Ishikawa (cell line): ENCODE measurements at regions not wholly inside any gene's neighbourhood (a gene's known extent, or its start where the extent isn't known, plus 50 kb on each side); places are given as distances from the start of the nearest gene placed in this dataset.

ENCODE experiments used
- CEBPB ChIP-seq: IDR thresholded peaks from 2 replicates; pipeline ENCODE4 v1.6.1; 2012
- CREB1 ChIP-seq: IDR thresholded peaks from 2 replicates; pipeline ENCODE4 v1.6.1; 2012; ENCODE audit warnings: low read depth
- EGR1 ChIP-seq: IDR thresholded peaks from 2 replicates; pipeline ENCODE4 v1.6.1; 2012
- EP300 ChIP-seq: IDR thresholded peaks from 2 replicates; pipeline ENCODE4 v1.6.1; 2012; ENCODE audit warnings: borderline replicate concordance
- FOXM1 ChIP-seq: IDR thresholded peaks from 2 replicates; pipeline ENCODE4 v1.6.1; 2012; ENCODE audit warnings: low read depth, borderline replicate concordance
- NFIC ChIP-seq: IDR thresholded peaks from 2 replicates; pipeline ENCODE4 v1.6.1; 2012
- RAD21 ChIP-seq: IDR thresholded peaks from 2 replicates; pipeline ENCODE4 v1.6.1; 2012; ENCODE audit warnings: low read depth
- TAF1 ChIP-seq: IDR thresholded peaks from 2 replicates; pipeline ENCODE4 v1.6.1; 2012; ENCODE audit warnings: low read depth, mild to moderate bottlenecking
- TCF12 ChIP-seq: IDR thresholded peaks from 2 replicates; pipeline ENCODE4 v1.6.1; 2012; ENCODE audit warnings: low read depth
- TEAD4 ChIP-seq: IDR thresholded peaks from 2 replicates; pipeline ENCODE4 v1.6.1; 2012
- YY1 ChIP-seq: IDR thresholded peaks from 2 replicates; pipeline ENCODE4 v1.6.1; 2012; ENCODE audit warnings: low read depth
- ZBTB7A ChIP-seq: IDR thresholded peaks from 2 replicates; pipeline ENCODE4 v1.6.1; 2012; ENCODE audit warnings: low read depth
- TF ChIP-seq, protein P1 (sequence below): IDR thresholded peaks from 2 replicates; pipeline ENCODE4 v1.6.1; 2012
- TF ChIP-seq, protein P2 (sequence below): IDR thresholded peaks from 2 replicates; pipeline ENCODE4 v1.6.1; 2012
- TF ChIP-seq, protein P3 (sequence below): IDR thresholded peaks from 2 replicates; pipeline ENCODE4 v1.6.1; 2012; ENCODE audit warnings: low read depth, mild to moderate bottlenecking

DNA sequence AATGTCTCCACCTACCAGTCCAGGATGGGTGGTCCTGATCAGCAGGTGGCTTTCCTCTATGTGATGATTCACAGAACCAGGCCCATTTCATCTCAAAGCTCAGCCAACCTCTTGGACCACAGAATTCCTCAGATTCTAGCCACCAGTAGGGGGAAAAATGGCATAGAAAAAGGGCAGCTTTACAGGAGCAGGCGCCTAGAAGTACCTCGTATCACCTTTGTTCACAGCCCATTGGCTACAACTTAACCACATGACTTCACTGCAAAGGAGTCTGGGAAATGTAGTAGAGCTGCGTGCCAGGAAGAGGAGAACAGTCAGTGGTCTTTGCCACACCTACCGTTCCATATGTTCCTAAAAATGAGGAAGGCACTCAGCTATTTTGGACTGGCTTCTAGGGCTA is 62.8 kb upstream of the DTNA start:
- no peak for TF ChIP-seq FOXM1
- TF ChIP-seq, protein P1, sequence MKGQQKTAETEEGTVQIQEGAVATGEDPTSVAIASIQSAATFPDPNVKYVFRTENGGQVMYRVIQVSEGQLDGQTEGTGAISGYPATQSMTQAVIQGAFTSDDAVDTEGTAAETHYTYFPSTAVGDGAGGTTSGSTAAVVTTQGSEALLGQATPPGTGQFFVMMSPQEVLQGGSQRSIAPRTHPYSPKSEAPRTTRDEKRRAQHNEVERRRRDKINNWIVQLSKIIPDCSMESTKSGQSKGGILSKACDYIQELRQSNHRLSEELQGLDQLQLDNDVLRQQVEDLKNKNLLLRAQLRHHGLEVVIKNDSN: peak; percentile 74

DNA sequence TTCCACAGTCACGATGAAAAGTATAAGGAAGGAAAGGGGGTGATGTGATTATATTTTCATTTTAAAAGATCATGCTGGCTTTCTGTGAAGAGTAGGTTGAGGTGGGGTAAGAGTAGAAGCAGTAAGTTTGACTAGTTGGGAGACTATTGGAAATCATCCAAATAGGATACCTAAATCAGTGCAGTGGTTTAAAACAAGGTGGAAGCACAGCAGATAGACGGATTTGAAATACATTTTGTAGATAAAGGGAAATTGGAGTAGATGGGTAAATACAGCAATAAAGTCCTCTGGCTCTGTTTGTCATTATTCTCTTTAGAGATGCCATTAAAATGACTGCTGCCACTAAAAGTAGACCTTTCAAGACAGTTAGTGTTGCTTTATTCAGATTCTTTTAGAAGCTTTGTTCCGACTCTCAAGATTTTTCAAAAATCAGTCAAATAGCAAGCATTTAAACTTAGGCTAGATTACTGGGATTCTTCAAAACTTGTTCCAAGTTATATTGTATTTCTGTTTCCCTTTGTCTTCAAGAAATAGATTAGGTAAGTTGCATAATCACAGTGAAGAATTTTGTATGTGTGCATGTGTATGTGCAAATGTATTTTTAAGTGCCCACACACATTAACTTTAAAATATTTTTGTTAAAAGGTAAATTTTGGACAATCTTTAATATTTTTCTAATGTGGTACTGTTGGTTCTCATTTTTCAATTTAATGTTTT is 61.7 kb upstream of the DTNA start:
- no peak for TF ChIP-seq RAD21
- TF ChIP-seq YY1: no peak
- TF ChIP-seq, protein P1: no peak
- no peak for TF ChIP-seq TAF1
- TF ChIP-seq TEAD4: no peak

DNA sequence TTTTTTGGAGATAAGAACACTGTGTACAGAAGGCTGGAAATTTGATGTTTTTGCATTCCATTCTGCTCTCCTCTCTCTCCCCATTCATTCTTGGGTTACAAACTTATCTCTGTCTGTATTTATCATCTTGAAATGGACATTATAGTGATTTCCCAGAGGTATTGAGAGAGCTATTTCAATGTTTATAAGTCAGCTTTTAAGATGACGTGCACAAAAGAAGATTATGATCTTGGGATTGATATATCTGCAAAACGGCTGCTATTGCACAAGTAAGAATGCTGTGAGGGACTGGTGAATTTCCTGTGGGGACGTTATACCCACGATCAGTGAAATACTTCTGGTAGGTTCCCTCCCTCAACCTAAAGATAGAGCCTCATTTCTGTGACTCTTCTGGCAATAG is 61.0 kb upstream of the DTNA start:
- TF ChIP-seq EP300 (no peak), YY1 (no peak)

DNA sequence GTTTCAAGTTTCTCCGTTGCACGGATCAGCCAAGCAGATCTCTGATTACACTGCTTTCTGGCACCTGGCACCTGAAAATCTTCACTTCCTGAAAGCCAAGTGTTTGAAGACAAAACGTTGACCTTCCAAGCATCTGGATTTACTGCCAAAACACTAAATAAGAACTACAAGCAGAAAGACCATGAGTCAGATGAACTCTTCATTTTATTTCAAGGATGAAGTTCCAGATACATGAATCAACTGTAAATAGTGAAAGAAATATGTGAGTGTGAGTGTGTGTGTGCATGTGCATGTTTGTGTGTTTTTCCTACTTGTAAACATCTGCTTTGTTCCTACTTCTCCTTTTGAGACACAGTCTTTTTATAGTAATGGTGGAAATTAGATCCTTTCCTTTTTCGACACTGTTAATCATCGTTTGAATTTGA is 60.0 kb upstream of the DTNA start:
- TF ChIP-seq TCF12: no peak
- TF ChIP-seq, protein P2, sequence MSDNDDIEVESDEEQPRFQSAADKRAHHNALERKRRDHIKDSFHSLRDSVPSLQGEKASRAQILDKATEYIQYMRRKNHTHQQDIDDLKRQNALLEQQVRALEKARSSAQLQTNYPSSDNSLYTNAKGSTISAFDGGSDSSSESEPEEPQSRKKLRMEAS: no peak
- TF ChIP-seq, protein P3, sequence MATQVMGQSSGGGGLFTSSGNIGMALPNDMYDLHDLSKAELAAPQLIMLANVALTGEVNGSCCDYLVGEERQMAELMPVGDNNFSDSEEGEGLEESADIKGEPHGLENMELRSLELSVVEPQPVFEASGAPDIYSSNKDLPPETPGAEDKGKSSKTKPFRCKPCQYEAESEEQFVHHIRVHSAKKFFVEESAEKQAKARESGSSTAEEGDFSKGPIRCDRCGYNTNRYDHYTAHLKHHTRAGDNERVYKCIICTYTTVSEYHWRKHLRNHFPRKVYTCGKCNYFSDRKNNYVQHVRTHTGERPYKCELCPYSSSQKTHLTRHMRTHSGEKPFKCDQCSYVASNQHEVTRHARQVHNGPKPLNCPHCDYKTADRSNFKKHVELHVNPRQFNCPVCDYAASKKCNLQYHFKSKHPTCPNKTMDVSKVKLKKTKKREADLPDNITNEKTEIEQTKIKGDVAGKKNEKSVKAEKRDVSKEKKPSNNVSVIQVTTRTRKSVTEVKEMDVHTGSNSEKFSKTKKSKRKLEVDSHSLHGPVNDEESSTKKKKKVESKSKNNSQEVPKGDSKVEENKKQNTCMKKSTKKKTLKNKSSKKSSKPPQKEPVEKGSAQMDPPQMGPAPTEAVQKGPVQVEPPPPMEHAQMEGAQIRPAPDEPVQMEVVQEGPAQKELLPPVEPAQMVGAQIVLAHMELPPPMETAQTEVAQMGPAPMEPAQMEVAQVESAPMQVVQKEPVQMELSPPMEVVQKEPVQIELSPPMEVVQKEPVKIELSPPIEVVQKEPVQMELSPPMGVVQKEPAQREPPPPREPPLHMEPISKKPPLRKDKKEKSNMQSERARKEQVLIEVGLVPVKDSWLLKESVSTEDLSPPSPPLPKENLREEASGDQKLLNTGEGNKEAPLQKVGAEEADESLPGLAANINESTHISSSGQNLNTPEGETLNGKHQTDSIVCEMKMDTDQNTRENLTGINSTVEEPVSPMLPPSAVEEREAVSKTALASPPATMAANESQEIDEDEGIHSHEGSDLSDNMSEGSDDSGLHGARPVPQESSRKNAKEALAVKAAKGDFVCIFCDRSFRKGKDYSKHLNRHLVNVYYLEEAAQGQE: no peak
- no peak for TF ChIP-seq TEAD4
- no peak for TF ChIP-seq ZBTB7A
- TF ChIP-seq, protein P1: no peak
- TF ChIP-seq EGR1: no peak
- no peak for TF ChIP-seq RAD21
- TF ChIP-seq EP300: no peak
- no peak for TF ChIP-seq CEBPB
- no peak for TF ChIP-seq FOXM1
- no peak for TF ChIP-seq CREB1
- no peak for TF ChIP-seq YY1
- no peak for TF ChIP-seq TAF1
- TF ChIP-seq NFIC: no peak

DNA sequence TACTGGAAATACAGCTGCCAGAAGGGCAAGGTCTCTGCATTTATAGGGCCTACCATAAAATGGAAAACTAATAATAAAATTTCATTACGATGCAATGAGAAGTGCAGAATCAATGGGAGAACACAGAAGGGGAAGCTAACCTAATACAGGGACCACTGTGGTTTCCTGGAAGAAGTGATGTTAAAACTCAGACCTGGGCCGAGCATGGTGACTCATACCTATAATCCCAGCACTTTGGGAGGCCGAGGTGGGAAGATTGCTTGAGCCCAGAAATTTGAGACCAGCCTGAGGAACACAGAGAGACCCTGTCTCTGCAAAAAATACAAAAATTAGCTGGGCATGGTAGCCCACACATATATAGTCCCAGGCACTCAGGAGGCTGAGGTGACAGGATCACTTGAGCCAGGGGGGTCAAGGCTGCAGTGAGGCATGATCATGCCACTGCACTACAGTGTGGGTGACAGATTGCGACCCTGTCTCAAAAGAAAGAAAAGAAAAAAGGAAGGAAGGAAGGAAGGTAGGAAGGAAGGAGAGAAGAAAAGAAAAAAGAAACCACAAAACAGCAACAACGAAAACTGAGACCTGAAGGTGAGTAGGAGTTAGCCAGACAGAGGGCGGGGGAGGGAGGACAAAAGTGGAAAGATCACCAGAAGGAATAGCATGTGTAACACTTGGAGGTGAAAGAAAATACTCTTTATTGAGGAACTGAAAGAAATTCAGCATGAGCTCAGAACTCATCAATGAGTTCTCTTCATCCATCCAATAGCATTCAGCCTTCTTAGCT is 58.3 kb upstream of the DTNA start:
- TF ChIP-seq EGR1 (no peak), TCF12 (no peak), YY1 (no peak), EP300 (no peak), TAF1 (no peak), CEBPB (no peak), TEAD4 (no peak), RAD21 (no peak), ZBTB7A (no peak), NFIC (no peak), FOXM1 (no peak), CREB1 (no peak)
- TF ChIP-seq, protein P1: no peak
- TF ChIP-seq, protein P2: no peak
- TF ChIP-seq, protein P3: no peak
